ENCODE measurements at regions not wholly inside any gene's neighbourhood (a gene's known extent, or its start where the extent isn't known, plus 50 kb on each side); places are given as distances from the start of the nearest gene placed in this dataset.

GRCh38 chr2:199216253-199216652 is 241.5 kb downstream of the SATB2 start:
- CTCF ChIA-PET (ENCODE audit: partially characterized antibody): no interaction called here
- Mint-ChIP-seq H3K9me3 (peaks cover 0 to 14% (median 4%) of the 10 kb centered on the region in 8 donors), H3K27me3 (no peaks in the 10 kb centered on the region), H3K4me1 (no peaks in the 10 kb centered on the region), H3K27ac (no peak overlapping the region), H3K4me3 (no peak overlapping the region), H3K36me3 (no peaks in the 10 kb centered on the region)
- Histone ChIP-seq H3K27ac (ENCODE audit: low read depth, low read length) (no peak overlapping the region), H3K4me3 (ENCODE audit: low read length in 2 of 2) (no peak overlapping the region), H3K4me1 (ENCODE audit: insufficient read depth, low read length) (no peaks in the 10 kb centered on the region), H3K27me3 (ENCODE audit: insufficient read depth, low read length) (no peaks in the 10 kb centered on the region), H3K9me3 (ENCODE audit: control insufficient read depth in 1 of 2, low read length in 2 of 2) (no peaks in the 10 kb centered on the region), H3K36me3 (ENCODE audit: insufficient read depth, low read length) (no peaks in the 10 kb centered on the region)
- no peak for DNase-seq
- intact Hi-C loops (cut with micrococcal nuclease): no loop called here
- POLR2A ChIA-PET (ENCODE audit: partially characterized antibody): no interaction called here

GRCh38 chr2:199207011-199207410 is 250.7 kb downstream of the SATB2 start:
- H3K27ac ChIP-seq (ENCODE audit: low read depth, low read length): no peak overlapping the region
- H3K27ac Mint-ChIP-seq: no peak overlapping the region
- no peaks in the 10 kb centered on the region for H3K36me3 ChIP-seq (ENCODE audit: insufficient read depth, low read length)

GRCh38 chr2:199206536-199206935 is 251.2 kb downstream of the SATB2 start:
- Histone ChIP-seq H3K27me3 (ENCODE audit: insufficient read depth, low read length) (no peaks in the 10 kb centered on the region), H3K4me3 (ENCODE audit: low read length in 2 of 2) (no peak overlapping the region), H3K27ac (ENCODE audit: low read depth, low read length) (no peak overlapping the region), H3K9me3 (ENCODE audit: control insufficient read depth in 1 of 2, low read length in 2 of 2) (no peaks in the 10 kb centered on the region), H3K36me3 (ENCODE audit: insufficient read depth, low read length) (no peaks in the 10 kb centered on the region), H3K4me1 (ENCODE audit: insufficient read depth, low read length) (no peaks in the 10 kb centered on the region)
- intact Hi-C loops (cut with micrococcal nuclease): no loop called here
- DNase-seq: no peak
- Mint-ChIP-seq H3K9me3 (peaks cover 0 to 3% (median under 1%) of the 10 kb centered on the region in 8 donors), H3K27me3 (no peaks in the 10 kb centered on the region), H3K27ac (no peak overlapping the region), H3K4me3 (no peak overlapping the region), H3K36me3 (no peaks in the 10 kb centered on the region), H3K4me1 (no peaks in the 10 kb centered on the region)
- ChIA-PET CTCF (ENCODE audit: partially characterized antibody) (no interaction called here), POLR2A (ENCODE audit: partially characterized antibody) (no interaction called here)

More at GRCh38 chr2:199207011-199207410, 250.7 kb downstream of the SATB2 start:
- CTCF ChIA-PET (ENCODE audit: partially characterized antibody): no interaction called here
- Mint-ChIP-seq H3K9me3 (peaks cover 0 to 6% (median 3%) of the 10 kb centered on the region in 8 donors), H3K27me3 (no peaks in the 10 kb centered on the region), H3K4me3 (no peak overlapping the region), H3K36me3 (no peaks in the 10 kb centered on the region), H3K4me1 (no peaks in the 10 kb centered on the region)
- H3K27me3 ChIP-seq (ENCODE audit: insufficient read depth, low read length): no peaks in the 10 kb centered on the region
- H3K4me3 ChIP-seq (ENCODE audit: low read length in 2 of 2): no peak overlapping the region
- no peaks in the 10 kb centered on the region for H3K9me3 ChIP-seq (ENCODE audit: control insufficient read depth in 1 of 2, low read length in 2 of 2)
- no peak for DNase-seq
- intact Hi-C loops (cut with micrococcal nuclease): no loop called here
- no peaks in the 10 kb centered on the region for H3K4me1 ChIP-seq (ENCODE audit: insufficient read depth, low read length)
- POLR2A ChIA-PET (ENCODE audit: partially characterized antibody): no interaction called here

GRCh38 chr2:199202964-199203363 is 254.8 kb downstream of the SATB2 start:
- H3K27ac Mint-ChIP-seq: no peak overlapping the region
- H3K36me3 Mint-ChIP-seq: no peaks in the 10 kb centered on the region
- no peaks in the 10 kb centered on the region for H3K27me3 ChIP-seq (ENCODE audit: insufficient read depth, low read length)
- ChIA-PET POLR2A (ENCODE audit: partially characterized antibody) (no interaction called here), CTCF (ENCODE audit: partially characterized antibody) (no interaction called here)
- no peaks in the 10 kb centered on the region for H3K36me3 ChIP-seq (ENCODE audit: insufficient read depth, low read length)
- no peak overlapping the region for H3K4me3 Mint-ChIP-seq
- H3K27me3 Mint-ChIP-seq: no peaks in the 10 kb centered on the region
- peaks cover 0 to 5% (median 0%) of the 10 kb centered on the region in 8 donors for H3K9me3 Mint-ChIP-seq
- intact Hi-C loops (cut with micrococcal nuclease): no loop called here
- no peaks in the 10 kb centered on the region for H3K4me1 ChIP-seq (ENCODE audit: insufficient read depth, low read length)
- no peak overlapping the region for H3K4me3 ChIP-seq (ENCODE audit: low read length in 2 of 2)
- no peak for DNase-seq
- H3K9me3 ChIP-seq (ENCODE audit: control insufficient read depth in 1 of 2, low read length in 2 of 2): no peaks in the 10 kb centered on the region
- no peaks in the 10 kb centered on the region for H3K4me1 Mint-ChIP-seq
- H3K27ac ChIP-seq (ENCODE audit: low read depth, low read length): no peak overlapping the region

- CTCF ChIA-PET (ENCODE audit: partially characterized antibody): no interaction called here
- no peaks in the 10 kb centered on the region for H3K36me3 ChIP-seq (ENCODE audit: insufficient read depth, low read length)
- Mint-ChIP-seq H3K27me3 (no peaks in the 10 kb centered on the region), H3K9me3 (peaks cover 0 to 8% (median 0%) of the 10 kb centered on the region in 8 donors), H3K4me1 (peaks cover 0 to 2% (median 0%) of the 10 kb centered on the region in 4 donors), H3K36me3 (no peaks in the 10 kb centered on the region), H3K4me3 (no peak overlapping the region), H3K27ac (no peak overlapping the region)
- H3K4me1 ChIP-seq (ENCODE audit: insufficient read depth, low read length): no peaks in the 10 kb centered on the region
- H3K4me3 ChIP-seq (ENCODE audit: low read length in 2 of 2): no peak overlapping the region
- no peaks in the 10 kb centered on the region for H3K9me3 ChIP-seq (ENCODE audit: control insufficient read depth in 1 of 2, low read length in 2 of 2)
- POLR2A ChIA-PET (ENCODE audit: partially characterized antibody): no interaction called here
- H3K27ac ChIP-seq (ENCODE audit: low read depth, low read length): no peak overlapping the region
- intact Hi-C loops (cut with micrococcal nuclease): no loop called here
- H3K27me3 ChIP-seq (ENCODE audit: insufficient read depth, low read length): no peaks in the 10 kb centered on the region
- DNase-seq: no peak
These were observed 256.2 kb downstream of the SATB2 start for GRCh38 chr2:199201539-199201938.

- Histone ChIP-seq H3K27ac (ENCODE audit: low read depth, low read length) (no peak overlapping the region), H3K4me1 (ENCODE audit: insufficient read depth, low read length) (no peaks in the 10 kb centered on the region), H3K27me3 (ENCODE audit: insufficient read depth, low read length) (no peaks in the 10 kb centered on the region), H3K36me3 (ENCODE audit: insufficient read depth, low read length) (no peaks in the 10 kb centered on the region), H3K4me3 (ENCODE audit: low read length in 2 of 2) (no peak overlapping the region), H3K9me3 (ENCODE audit: control insufficient read depth in 1 of 2, low read length in 2 of 2) (no peaks in the 10 kb centered on the region)
- Mint-ChIP-seq H3K27me3 (no peaks in the 10 kb centered on the region), H3K27ac (no peak overlapping the region), H3K36me3 (no peaks in the 10 kb centered on the region), H3K9me3 (peaks cover 0 to 9% (median 0%) of the 10 kb centered on the region in 8 donors), H3K4me1 (peaks cover 0 to 2% (median 0%) of the 10 kb centered on the region in 4 donors), H3K4me3 (no peak overlapping the region)
- DNase-seq: no peak
- ChIA-PET POLR2A (ENCODE audit: partially characterized antibody) (no interaction called here), CTCF (ENCODE audit: partially characterized antibody) (no interaction called here)
- intact Hi-C loops (cut with micrococcal nuclease): no loop called here
These were observed 257.9 kb downstream of the SATB2 start for GRCh38 chr2:199199797-199200196.

- H3K27me3 Mint-ChIP-seq: no peaks in the 10 kb centered on the region
- CTCF ChIA-PET (ENCODE audit: partially characterized antibody): no interaction called here
- H3K4me1 ChIP-seq (ENCODE audit: insufficient read depth, low read length): no peaks in the 10 kb centered on the region
These were observed 260.3 kb downstream of the SATB2 start for GRCh38 chr2:199197448-199197847.

GRCh38 chr2:199196686-199197085 is 261.1 kb downstream of the SATB2 start:
- H3K9me3 Mint-ChIP-seq: peaks cover 0 to 10% (median 0%) of the 10 kb centered on the region in 8 donors
- Histone ChIP-seq H3K36me3 (ENCODE audit: insufficient read depth, low read length) (no peaks in the 10 kb centered on the region), H3K4me3 (ENCODE audit: low read length in 2 of 2) (no peak overlapping the region), H3K4me1 (ENCODE audit: insufficient read depth, low read length) (no peaks in the 10 kb centered on the region), H3K27ac (ENCODE audit: low read depth, low read length) (no peak overlapping the region), H3K9me3 (ENCODE audit: control insufficient read depth in 1 of 2, low read length in 2 of 2) (no peaks in the 10 kb centered on the region), H3K27me3 (ENCODE audit: insufficient read depth, low read length) (no peaks in the 10 kb centered on the region)
- H3K27me3 Mint-ChIP-seq: no peaks in the 10 kb centered on the region
- no peak overlapping the region for H3K27ac Mint-ChIP-seq
- ChIA-PET CTCF (ENCODE audit: partially characterized antibody) (interaction anchor here (1.2 kb wide), 1 partner anchor 10 kb away, joined by 4 read pairs; no protein-coding TSS in a partner anchor), POLR2A (ENCODE audit: partially characterized antibody) (no interaction called here)
- intact Hi-C loops (cut with micrococcal nuclease): no loop called here
- DNase-seq: no peak
- peaks cover 0 to 2% (median 0%) of the 10 kb centered on the region in 4 donors for H3K4me1 Mint-ChIP-seq
- H3K4me3 Mint-ChIP-seq: no peak overlapping the region
- H3K36me3 Mint-ChIP-seq: no peaks in the 10 kb centered on the region

More at GRCh38 chr2:199197448-199197847, 260.3 kb downstream of the SATB2 start:
- peaks cover 0 to 10% (median 0%) of the 10 kb centered on the region in 8 donors for H3K9me3 Mint-ChIP-seq
- intact Hi-C loops (cut with micrococcal nuclease): no loop called here
- POLR2A ChIA-PET (ENCODE audit: partially characterized antibody): no interaction called here
- no peaks in the 10 kb centered on the region for H3K36me3 ChIP-seq (ENCODE audit: insufficient read depth, low read length)
- H3K27me3 ChIP-seq (ENCODE audit: insufficient read depth, low read length): no peaks in the 10 kb centered on the region
- no peak overlapping the region for H3K27ac Mint-ChIP-seq
- no peak overlapping the region for H3K4me3 Mint-ChIP-seq
- no peak for DNase-seq
- no peak overlapping the region for H3K4me3 ChIP-seq (ENCODE audit: low read length in 2 of 2)
- H3K9me3 ChIP-seq (ENCODE audit: control insufficient read depth in 1 of 2, low read length in 2 of 2): no peaks in the 10 kb centered on the region
- H3K4me1 Mint-ChIP-seq: peaks cover 0 to 2% (median 0%) of the 10 kb centered on the region in 4 donors
- H3K27ac ChIP-seq (ENCODE audit: low read depth, low read length): no peak overlapping the region
- no peaks in the 10 kb centered on the region for H3K36me3 Mint-ChIP-seq

Data from CD4-positive, alpha-beta memory T cell (primary cell).